ENCODE measurements at regions not wholly inside any gene's neighbourhood (a gene's known extent, or its start where the extent isn't known, plus 50 kb on each side); places are given as distances from the start of the nearest gene placed in this dataset.

DNA sequence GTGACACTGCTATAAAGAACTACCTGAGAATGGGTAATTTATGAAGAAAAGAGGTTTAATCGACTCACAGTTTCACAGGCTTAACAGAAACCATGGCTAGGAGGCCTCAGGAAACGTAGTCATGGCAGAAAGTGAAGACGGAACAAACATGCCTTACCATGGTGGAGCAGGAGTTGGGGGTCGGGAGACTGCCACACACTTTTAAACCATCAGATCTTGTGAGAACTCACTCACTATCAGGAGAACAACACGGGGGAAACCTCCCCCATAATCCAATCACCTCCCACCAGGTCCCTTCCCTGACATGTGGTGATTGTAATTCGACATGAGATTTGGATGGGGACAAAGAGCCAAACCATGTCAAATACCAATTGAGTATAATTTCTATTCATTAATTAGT is 2392.6 kb upstream of the C9orf72 start:
- no TSS peak for BruUV-seq (replicated peaks)
- in situ Hi-C loops (cut with MboI) = no loop called here
- ATAC-seq (no peak), DNase-seq (ENCODE audit: low read depth, low spot score) (no peak), FAIRE-seq (no peak)
- H3K36me3 ChIP-seq (ENCODE audit: control insufficient read depth in 2 of 2, insufficient read depth in 2 of 2, low read length in 1 of 2) = no peaks in the 10 kb centered on the region
- ChIA-PET SMC1A (ENCODE audit: uncharacterized antibody, unreplicated experiment) (no interaction called here), RAD21 (ENCODE audit: unreplicated experiment) (no interaction called here), CTCF (interaction anchor here (0.6 kb wide), 1 partner anchor 131 kb away, joined by 3 read pairs; no protein-coding TSS in a partner anchor), POLR2A (no interaction called here)
- H3K9ac ChIP-seq (ENCODE audit: control insufficient read depth, insufficient read depth, low read length) = no peak overlapping the region
- intact Hi-C loops (cut with micrococcal nuclease; ENCODE audit: unreplicated experiment) = no loop called here
- no peaks in the 10 kb centered on the region for H3K27me3 ChIP-seq (replicated peaks in 1 of 2; ENCODE audit: control insufficient read depth in 2 of 2, insufficient read depth in 2 of 2, low read length in 1 of 2)
- H4K20me1 ChIP-seq (ENCODE audit: control insufficient read depth, insufficient read depth) = no peaks in the 10 kb centered on the region
- 17% methylated on average over 6 of the region's 6 CpGs for WGBS (ENCODE audit: insufficient coverage, insufficient replicate concordance, low lambda C conversion rate, missing lambda C conversion rate)
- H3K4me3 ChIP-seq = no peak overlapping the region
- H3K4me2 ChIP-seq (ENCODE audit: control insufficient read depth, insufficient read depth) = no peak overlapping the region
- no peaks in the 10 kb centered on the region for H3K79me2 ChIP-seq (ENCODE audit: control insufficient read depth, insufficient read depth, low read length)
- TF ChIP-seq RUNX3 (IDR thresholded peaks at IDR 0.05; ENCODE audit: low read length) = no peak
- TF ChIP-seq, protein P1, sequence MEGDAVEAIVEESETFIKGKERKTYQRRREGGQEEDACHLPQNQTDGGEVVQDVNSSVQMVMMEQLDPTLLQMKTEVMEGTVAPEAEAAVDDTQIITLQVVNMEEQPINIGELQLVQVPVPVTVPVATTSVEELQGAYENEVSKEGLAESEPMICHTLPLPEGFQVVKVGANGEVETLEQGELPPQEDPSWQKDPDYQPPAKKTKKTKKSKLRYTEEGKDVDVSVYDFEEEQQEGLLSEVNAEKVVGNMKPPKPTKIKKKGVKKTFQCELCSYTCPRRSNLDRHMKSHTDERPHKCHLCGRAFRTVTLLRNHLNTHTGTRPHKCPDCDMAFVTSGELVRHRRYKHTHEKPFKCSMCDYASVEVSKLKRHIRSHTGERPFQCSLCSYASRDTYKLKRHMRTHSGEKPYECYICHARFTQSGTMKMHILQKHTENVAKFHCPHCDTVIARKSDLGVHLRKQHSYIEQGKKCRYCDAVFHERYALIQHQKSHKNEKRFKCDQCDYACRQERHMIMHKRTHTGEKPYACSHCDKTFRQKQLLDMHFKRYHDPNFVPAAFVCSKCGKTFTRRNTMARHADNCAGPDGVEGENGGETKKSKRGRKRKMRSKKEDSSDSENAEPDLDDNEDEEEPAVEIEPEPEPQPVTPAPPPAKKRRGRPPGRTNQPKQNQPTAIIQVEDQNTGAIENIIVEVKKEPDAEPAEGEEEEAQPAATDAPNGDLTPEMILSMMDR (IDR thresholded peaks at IDR 0.05 in 2 of 3, conservative IDR thresholded peaks at IDR 0.05 in 1 of 3; ENCODE audit: control insufficient read depth in 2 of 3, extremely low read depth in 1 of 3, insufficient read depth in 1 of 3, low read depth in 3 of 3, low read length in 3 of 3) = no peak
- H3K9me3 ChIP-seq (replicated peaks; ENCODE audit: control insufficient read depth, insufficient read depth, low read length) = no peaks in the 10 kb centered on the region
- no peak overlapping the region for H2AFZ ChIP-seq (ENCODE audit: control insufficient read depth, low read depth, low read length)
- no peak overlapping the region for H3K27ac ChIP-seq (ENCODE audit: control insufficient read depth, insufficient read depth)
- no peaks in the 10 kb centered on the region for H3K4me1 ChIP-seq (ENCODE audit: control insufficient read depth, insufficient read depth, low read length)

DNA sequence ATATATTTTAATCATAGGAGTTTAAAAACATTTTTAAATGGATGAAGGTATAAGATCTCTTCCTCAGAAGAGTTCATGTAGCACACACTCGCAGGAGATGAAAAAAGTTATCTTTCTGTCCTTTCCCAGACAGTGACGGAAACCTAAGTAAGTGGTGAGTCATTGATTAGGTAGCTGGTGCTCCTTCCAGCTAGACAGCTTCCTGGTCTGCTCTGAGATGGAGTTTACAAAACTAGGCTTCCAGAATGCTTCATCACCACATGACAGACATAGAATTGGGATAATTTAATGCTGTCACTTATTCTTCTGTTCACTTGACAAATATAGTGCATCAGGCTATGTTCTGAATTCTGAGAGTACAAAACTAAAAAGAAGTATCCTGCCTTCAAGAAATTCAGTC is 2393.0 kb upstream of the C9orf72 start:
- ChIA-PET CTCF (no interaction called here), SMC1A (ENCODE audit: uncharacterized antibody, unreplicated experiment) (interaction anchor here (0.7 kb wide), 1 partner anchor 9 kb away, joined by 3 read pairs; no protein-coding TSS in a partner anchor), POLR2A (no interaction called here), RAD21 (ENCODE audit: unreplicated experiment) (no interaction called here)
- Histone ChIP-seq H3K79me2 (ENCODE audit: control insufficient read depth, insufficient read depth, low read length) (no peaks in the 10 kb centered on the region), H3K36me3 (ENCODE audit: control insufficient read depth in 2 of 2, insufficient read depth in 2 of 2, low read length in 1 of 2) (no peaks in the 10 kb centered on the region), H4K20me1 (ENCODE audit: control insufficient read depth, insufficient read depth) (no peaks in the 10 kb centered on the region), H3K9ac (ENCODE audit: control insufficient read depth, insufficient read depth, low read length) (no peak overlapping the region), H3K27me3 (replicated peaks in 1 of 2; ENCODE audit: control insufficient read depth in 2 of 2, insufficient read depth in 2 of 2, low read length in 1 of 2) (no peaks in the 10 kb centered on the region), H3K27ac (ENCODE audit: control insufficient read depth, insufficient read depth) (no peak overlapping the region), H2AFZ (ENCODE audit: control insufficient read depth, low read depth, low read length) (no peak overlapping the region), H3K4me2 (ENCODE audit: control insufficient read depth, insufficient read depth) (no peak overlapping the region), H3K4me3 (no peak overlapping the region), H3K9me3 (replicated peaks; ENCODE audit: control insufficient read depth, insufficient read depth, low read length) (no peaks in the 10 kb centered on the region), H3K4me1 (ENCODE audit: control insufficient read depth, insufficient read depth, low read length) (no peaks in the 10 kb centered on the region)
- no peak for TF ChIP-seq SMC3 (IDR thresholded peaks at IDR 0.05; ENCODE audit: borderline replicate concordance, low read length)
- in situ Hi-C loops (cut with MboI) = no loop called here
- intact Hi-C loops (cut with micrococcal nuclease; ENCODE audit: unreplicated experiment) = no loop called here
- no peak for DNase-seq (ENCODE audit: low read depth, low spot score)
- ATAC-seq = no peak
- no peak for FAIRE-seq
- WGBS (ENCODE audit: insufficient coverage, insufficient replicate concordance, low lambda C conversion rate, missing lambda C conversion rate) = 21% methylated on average over 2 of the region's 2 CpGs
- no TSS peak for BruUV-seq (replicated peaks)
